ENCODE measurements at regions not wholly inside any gene's neighbourhood (a gene's known extent, or its start where the extent isn't known, plus 50 kb on each side); places are given as distances from the start of the nearest gene placed in this dataset.

GRCh38 chr20:55488593-55488992, 516.7 kb downstream of the CBLN4 start:
- intact Hi-C loops (cut with DNase I), result no loop called here
- H3K27ac ChIP-seq, result no peak overlapping the region
- H3K4me3 ChIP-seq, result no peak overlapping the region
- DNase-seq, result no peak
- no peak for TF ChIP-seq CTCF (IDR thresholded peaks at IDR 0.05)
- TF ChIP-seq POLR2A (IDR thresholded peaks at IDR 0.05), result no peak
- no peaks in the 10 kb centered on the region for H3K27me3 ChIP-seq
- H3K9me3 ChIP-seq, result peaks cover 0 to 11% (median 0%) of the 10 kb centered on the region in 12 donors
- ATAC-seq, result no peak
- H3K4me1 ChIP-seq, result no peaks in the 10 kb centered on the region
- WGBS, 4 donors, result 67 to 85% (median 81%) methylated on average over 1 of the region's 1 CpG
- no peaks in the 10 kb centered on the region for H3K36me3 ChIP-seq

GRCh38 chr20:55478724-55479450, 526.4 kb downstream of the CBLN4 start:
- 42 to 60% (median 47%) methylated on average over 2 of the region's 2 CpGs for WGBS, 4 donors
- H3K27ac ChIP-seq, result no peak overlapping the region
- ATAC-seq, result no peak
- no peak overlapping the region for H3K4me3 ChIP-seq
- no peaks in the 10 kb centered on the region for H3K27me3 ChIP-seq
- H3K9me3 ChIP-seq, result no peaks in the 10 kb centered on the region
- TF ChIP-seq POLR2A (IDR thresholded peaks at IDR 0.05) (no peak), CTCF (IDR thresholded peaks at IDR 0.05) (no peak)
- intact Hi-C loops (cut with DNase I), result no loop called here
- DNase-seq, result no peak
- H3K36me3 ChIP-seq, result no peaks in the 10 kb centered on the region
- H3K4me1 ChIP-seq, result no peaks in the 10 kb centered on the region

GRCh38 chr20:55472704-55473103, 532.6 kb downstream of the CBLN4 start:
- Histone ChIP-seq H3K9me3 (no peaks in the 10 kb centered on the region), H3K36me3 (no peaks in the 10 kb centered on the region), H3K27me3 (peaks cover 0 to 6% (median 0%) of the 10 kb centered on the region in 9 donors), H3K4me3 (no peak overlapping the region), H3K27ac (no peak overlapping the region), H3K4me1 (no peaks in the 10 kb centered on the region)
- no peak for TF ChIP-seq POLR2A (IDR thresholded peaks at IDR 0.05)
- TF ChIP-seq CTCF (IDR thresholded peaks at IDR 0.05), result no peak
- DNase-seq, result no peak
- no peak for ATAC-seq
- 58 to 71% (median 64%) methylated on average over 4 of the region's 4 CpGs for WGBS, 4 donors
- intact Hi-C loops (cut with DNase I), result no loop called here

- Histone ChIP-seq H3K27me3 (peaks cover 0 to 6% (median 0%) of the 10 kb centered on the region in 9 donors), H3K36me3 (no peaks in the 10 kb centered on the region), H3K9me3 (no peaks in the 10 kb centered on the region), H3K4me3 (no peak overlapping the region), H3K4me1 (no peaks in the 10 kb centered on the region), H3K27ac (no peak overlapping the region)
- intact Hi-C loops (cut with DNase I), result no loop called here
- TF ChIP-seq POLR2A (IDR thresholded peaks at IDR 0.05) (no peak), CTCF (IDR thresholded peaks at IDR 0.05) (no peak)
- no peak for DNase-seq
- WGBS, 4 donors, result 57 to 67% (median 61%) methylated on average over 7 of the region's 7 CpGs
- ATAC-seq, result no peak
Observed at GRCh38 chr20:55471052-55472006, 534.0 kb downstream of the CBLN4 start.
